ENCODE measurements at regions not wholly inside any gene's neighbourhood (a gene's known extent, or its start where the extent isn't known, plus 50 kb on each side); places are given as distances from the start of the nearest gene placed in this dataset.

GRCh38 chr10:33893506-33893905, 559.0 kb upstream of the NRP1 start:
- Histone ChIP-seq H3K4me3 (ENCODE audit: low read depth, low read length, poor library complexity, severe bottlenecking) (no peak overlapping the region), H3K27me3 (replicated peaks; ENCODE audit: insufficient read depth, low read depth, low read length, poor library complexity) (no peaks in the 10 kb centered on the region), H3K27ac (ENCODE audit: low read depth, low read length, poor library complexity, severe bottlenecking) (no peak overlapping the region), H3K36me3 (ENCODE audit: insufficient read depth, low read length, poor library complexity, severe bottlenecking) (no peaks in the 10 kb centered on the region), H3K4me1 (ENCODE audit: insufficient read depth, low read length, poor library complexity, severe bottlenecking) (no peaks in the 10 kb centered on the region), H3K9me3 (ENCODE audit: low read depth, low read length, poor library complexity, severe bottlenecking) (no peaks in the 10 kb centered on the region)
- ChIA-PET CTCF (no interaction called here), POLR2A (ENCODE audit: low non-redundant PET) (no interaction called here)
- DNase-seq (ENCODE audit: low spot score) = no peak
- TF ChIP-seq CTCF (conservative IDR thresholded peaks at IDR 0.05; ENCODE audit: low read depth, low read length) (no peak), EZH2 (IDR thresholded peaks at IDR 0.05; ENCODE audit: borderline replicate concordance, low read depth, low read length, poor library complexity, severe bottlenecking) (no peak)
- intact Hi-C loops (cut with micrococcal nuclease; ENCODE audit: unreplicated experiment) = no loop called here
- no TSS peak for BruUV-seq (replicated peaks)

- Histone ChIP-seq H3K36me3 (ENCODE audit: insufficient read depth, low read length, poor library complexity, severe bottlenecking) (no peaks in the 10 kb centered on the region), H3K4me3 (ENCODE audit: low read depth, low read length, poor library complexity, severe bottlenecking) (no peak overlapping the region), H3K4me1 (ENCODE audit: insufficient read depth, low read length, poor library complexity, severe bottlenecking) (no peaks in the 10 kb centered on the region), H3K27me3 (replicated peaks; ENCODE audit: insufficient read depth, low read depth, low read length, poor library complexity) (no peaks in the 10 kb centered on the region), H3K9me3 (ENCODE audit: low read depth, low read length, poor library complexity, severe bottlenecking) (no peaks in the 10 kb centered on the region), H3K27ac (ENCODE audit: low read depth, low read length, poor library complexity, severe bottlenecking) (no peak overlapping the region)
- ChIA-PET POLR2A (ENCODE audit: low non-redundant PET) (no interaction called here), CTCF (no interaction called here)
- intact Hi-C loops (cut with micrococcal nuclease; ENCODE audit: unreplicated experiment) = no loop called here
- TF ChIP-seq EZH2 (IDR thresholded peaks at IDR 0.05; ENCODE audit: borderline replicate concordance, low read depth, low read length, poor library complexity, severe bottlenecking) (no peak), CTCF (conservative IDR thresholded peaks at IDR 0.05; ENCODE audit: low read depth, low read length) (no peak)
- DNase-seq (ENCODE audit: low spot score) = no peak
- no TSS peak for BruUV-seq (replicated peaks)
Measured at GRCh38 chr10:33889371-33889770, 554.9 kb upstream of the NRP1 start.

DNA sequence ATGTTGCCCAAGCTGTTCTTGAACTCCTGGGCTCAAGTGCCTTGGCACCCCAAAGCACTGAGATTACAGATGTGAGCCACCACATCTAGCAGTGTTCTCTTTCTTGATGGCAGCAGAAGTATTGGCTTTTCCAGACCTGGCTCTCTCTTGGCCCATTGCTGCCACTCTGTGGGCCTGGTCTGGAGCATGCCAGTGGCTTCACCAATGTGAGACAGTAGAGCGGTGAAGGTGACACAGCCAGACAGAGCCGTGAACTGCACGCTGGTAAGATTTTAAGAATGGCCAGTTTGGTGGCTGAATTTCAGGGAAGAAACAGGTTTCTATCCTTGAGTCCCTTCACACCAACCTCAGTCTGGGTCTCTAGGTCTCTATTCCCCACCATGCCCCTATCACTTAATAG, 552.7 kb upstream of the NRP1 start:
- intact Hi-C loops (cut with micrococcal nuclease; ENCODE audit: unreplicated experiment) = no loop called here
- Histone ChIP-seq H3K4me1 (ENCODE audit: insufficient read depth, low read length, poor library complexity, severe bottlenecking) (no peaks in the 10 kb centered on the region), H3K4me3 (ENCODE audit: low read depth, low read length, poor library complexity, severe bottlenecking) (no peak overlapping the region), H3K36me3 (ENCODE audit: insufficient read depth, low read length, poor library complexity, severe bottlenecking) (no peaks in the 10 kb centered on the region), H3K9me3 (ENCODE audit: low read depth, low read length, poor library complexity, severe bottlenecking) (no peaks in the 10 kb centered on the region), H3K27ac (ENCODE audit: low read depth, low read length, poor library complexity, severe bottlenecking) (no peak overlapping the region), H3K27me3 (replicated peaks; ENCODE audit: insufficient read depth, low read depth, low read length, poor library complexity) (no peaks in the 10 kb centered on the region)
- ChIA-PET POLR2A (ENCODE audit: low non-redundant PET) (no interaction called here), CTCF (no interaction called here)
- no peak for DNase-seq (ENCODE audit: low spot score)
- no TSS peak for BruUV-seq (replicated peaks)
- TF ChIP-seq CTCF (conservative IDR thresholded peaks at IDR 0.05; ENCODE audit: low read depth, low read length) (no peak), EZH2 (IDR thresholded peaks at IDR 0.05; ENCODE audit: borderline replicate concordance, low read depth, low read length, poor library complexity, severe bottlenecking) (no peak)
